ENCODE measurements at regions not wholly inside any gene's neighbourhood (a gene's known extent, or its start where the extent isn't known, plus 50 kb on each side); places are given as distances from the start of the nearest gene placed in this dataset.

DNA sequence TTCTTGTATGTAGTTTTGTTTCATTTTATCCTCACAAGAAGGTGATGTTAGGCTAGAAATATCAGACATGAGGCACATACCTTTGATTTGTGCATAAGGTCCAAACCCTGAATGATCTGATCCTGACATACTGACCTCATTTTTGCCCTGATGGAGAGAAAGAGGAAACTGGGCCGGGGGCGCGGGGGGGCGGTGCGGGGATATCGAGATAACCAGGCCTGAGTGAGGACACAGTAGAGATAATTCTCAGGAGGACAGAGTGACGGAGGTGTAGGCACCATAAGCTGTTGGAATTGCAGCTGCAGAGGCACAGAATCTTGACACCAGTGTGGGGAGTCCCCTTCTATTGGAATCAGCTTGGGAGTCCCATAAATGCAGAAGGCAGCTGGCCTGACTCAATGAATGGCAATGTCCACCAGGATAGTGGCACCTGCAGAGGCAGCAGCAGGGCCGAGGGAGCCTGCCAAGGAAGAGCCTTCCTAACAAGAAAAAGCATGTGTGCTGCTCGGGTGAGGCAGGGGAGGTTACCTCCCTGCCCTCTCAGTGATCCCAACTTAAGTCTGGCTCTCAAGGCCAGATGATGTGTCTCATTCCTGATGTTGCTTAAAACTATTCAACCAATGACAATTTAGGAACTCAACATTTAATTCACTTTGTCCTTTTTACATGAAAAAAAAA, 234.3 kb upstream of the MSX2 start:
- 43% methylated on average over 9 of the region's 9 CpGs for WGBS (ENCODE audit: insufficient coverage, insufficient replicate concordance, low lambda C conversion rate, missing lambda C conversion rate)
- H3K4me3 ChIP-seq = no peak overlapping the region
- no TSS peak for BruUV-seq (replicated peaks)
- in situ Hi-C loops (cut with MboI) (no loop called here), intact Hi-C loops (cut with micrococcal nuclease; ENCODE audit: unreplicated experiment) (no loop called here)
- ChIA-PET CTCF (no interaction called here), RAD21 (ENCODE audit: unreplicated experiment) (no interaction called here), POLR2A (no interaction called here), SMC1A (ENCODE audit: uncharacterized antibody, unreplicated experiment) (no interaction called here)
- no peak overlapping the region for H3K27ac ChIP-seq (ENCODE audit: control insufficient read depth, insufficient read depth)
- H3K4me2 ChIP-seq (ENCODE audit: control insufficient read depth, insufficient read depth) = no peak overlapping the region
- no peaks in the 10 kb centered on the region for H3K9me3 ChIP-seq (replicated peaks; ENCODE audit: control insufficient read depth, insufficient read depth, low read length)
- H2AFZ ChIP-seq (ENCODE audit: control insufficient read depth, low read depth, low read length) = no peak overlapping the region
- H3K36me3 ChIP-seq (ENCODE audit: control insufficient read depth in 2 of 2, insufficient read depth in 2 of 2, low read length in 1 of 2) = no peaks in the 10 kb centered on the region
- H4K20me1 ChIP-seq (ENCODE audit: control insufficient read depth, insufficient read depth) = no peaks in the 10 kb centered on the region
- H3K79me2 ChIP-seq (ENCODE audit: control insufficient read depth, insufficient read depth, low read length) = no peaks in the 10 kb centered on the region
- no peaks in the 10 kb centered on the region for H3K27me3 ChIP-seq (replicated peaks in 1 of 2; ENCODE audit: control insufficient read depth in 2 of 2, insufficient read depth in 2 of 2, low read length in 1 of 2)
- H3K4me1 ChIP-seq (ENCODE audit: control insufficient read depth, insufficient read depth, low read length) = no peaks in the 10 kb centered on the region
- TF ChIP-seq MTA2 (IDR thresholded peaks at IDR 0.05; ENCODE audit: low read depth) (no peak), POU2F2 (IDR thresholded peaks at IDR 0.05; ENCODE audit: borderline replicate concordance, low read depth, low read length) (no peak), SP1 (IDR thresholded peaks at IDR 0.05; ENCODE audit: low read depth, low read length) (no peak)
- ATAC-seq = no peak
- FAIRE-seq = no peak
- no peak overlapping the region for H3K9ac ChIP-seq (ENCODE audit: control insufficient read depth, insufficient read depth, low read length)
- DNase-seq (ENCODE audit: low read depth, low spot score) = no peak

DNA sequence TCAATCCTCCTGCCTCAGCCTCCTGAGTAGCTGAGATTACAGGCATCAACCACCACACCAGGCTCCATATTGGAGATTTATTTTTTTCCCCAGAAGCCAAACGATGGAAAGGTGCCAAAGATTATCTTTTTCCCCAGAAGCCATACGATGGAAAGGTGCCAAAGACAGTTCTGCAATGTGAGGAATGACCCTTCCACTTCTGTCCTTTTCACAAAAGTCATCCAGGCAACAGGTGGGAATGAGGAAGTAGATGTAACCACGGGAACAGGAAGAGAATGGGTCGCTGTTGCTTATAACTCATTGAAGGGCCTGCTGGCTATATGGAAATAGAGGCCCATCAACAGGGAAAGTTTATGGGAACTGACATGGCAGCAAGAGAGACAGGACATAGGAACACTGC, 233.7 kb upstream of the MSX2 start:
- BruUV-seq (replicated peaks) = no TSS peak
- ATAC-seq (no peak), DNase-seq (ENCODE audit: low read depth, low spot score) (no peak), FAIRE-seq (no peak)
- Histone ChIP-seq H2AFZ (ENCODE audit: control insufficient read depth, low read depth, low read length) (no peak overlapping the region), H3K36me3 (ENCODE audit: control insufficient read depth in 2 of 2, insufficient read depth in 2 of 2, low read length in 1 of 2) (no peaks in the 10 kb centered on the region), H3K4me3 (no peak overlapping the region), H4K20me1 (ENCODE audit: control insufficient read depth, insufficient read depth) (no peaks in the 10 kb centered on the region), H3K9me3 (replicated peaks; ENCODE audit: control insufficient read depth, insufficient read depth, low read length) (no peaks in the 10 kb centered on the region), H3K4me2 (ENCODE audit: control insufficient read depth, insufficient read depth) (no peak overlapping the region), H3K4me1 (ENCODE audit: control insufficient read depth, insufficient read depth, low read length) (no peaks in the 10 kb centered on the region), H3K27me3 (replicated peaks in 1 of 2; ENCODE audit: control insufficient read depth in 2 of 2, insufficient read depth in 2 of 2, low read length in 1 of 2) (no peaks in the 10 kb centered on the region), H3K27ac (ENCODE audit: control insufficient read depth, insufficient read depth) (no peak overlapping the region), H3K9ac (ENCODE audit: control insufficient read depth, insufficient read depth, low read length) (no peak overlapping the region), H3K79me2 (ENCODE audit: control insufficient read depth, insufficient read depth, low read length) (no peaks in the 10 kb centered on the region)
- 0% methylated on average over 4 of the region's 4 CpGs for WGBS (ENCODE audit: insufficient coverage, insufficient replicate concordance, low lambda C conversion rate, missing lambda C conversion rate)
- ChIA-PET SMC1A (ENCODE audit: uncharacterized antibody, unreplicated experiment) (no interaction called here), RAD21 (ENCODE audit: unreplicated experiment) (no interaction called here), POLR2A (no interaction called here), CTCF (no interaction called here)
- in situ Hi-C loops (cut with MboI) (no loop called here), intact Hi-C loops (cut with micrococcal nuclease; ENCODE audit: unreplicated experiment) (no loop called here)
- TF ChIP-seq WRNIP1 (IDR thresholded peaks at IDR 0.05; ENCODE audit: borderline replicate concordance, low read depth, low read length) (no peak), STAT1 (conservative IDR thresholded peaks at IDR 0.05) (no peak), NRF1 (conservative IDR thresholded peaks at IDR 0.05; ENCODE audit: low read depth, low read length) (no peak), BACH1 (IDR thresholded peaks at IDR 0.05; ENCODE audit: borderline replicate concordance) (no peak), MXI1 (IDR thresholded peaks at IDR 0.05; ENCODE audit: low read depth, low read length) (no peak), RAD51 (IDR thresholded peaks at IDR 0.05) (no peak), JUND (IDR thresholded peaks at IDR 0.05; ENCODE audit: low read depth, low read length) (no peak)
- TF ChIP-seq, protein P1, sequence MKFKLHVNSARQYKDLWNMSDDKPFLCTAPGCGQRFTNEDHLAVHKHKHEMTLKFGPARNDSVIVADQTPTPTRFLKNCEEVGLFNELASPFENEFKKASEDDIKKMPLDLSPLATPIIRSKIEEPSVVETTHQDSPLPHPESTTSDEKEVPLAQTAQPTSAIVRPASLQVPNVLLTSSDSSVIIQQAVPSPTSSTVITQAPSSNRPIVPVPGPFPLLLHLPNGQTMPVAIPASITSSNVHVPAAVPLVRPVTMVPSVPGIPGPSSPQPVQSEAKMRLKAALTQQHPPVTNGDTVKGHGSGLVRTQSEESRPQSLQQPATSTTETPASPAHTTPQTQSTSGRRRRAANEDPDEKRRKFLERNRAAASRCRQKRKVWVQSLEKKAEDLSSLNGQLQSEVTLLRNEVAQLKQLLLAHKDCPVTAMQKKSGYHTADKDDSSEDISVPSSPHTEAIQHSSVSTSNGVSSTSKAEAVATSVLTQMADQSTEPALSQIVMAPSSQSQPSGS (IDR thresholded peaks at IDR 0.05; ENCODE audit: low read length) = no peak

All from GM12878 (cell line).